ENCODE measurements at regions not wholly inside any gene's neighbourhood (a gene's known extent, or its start where the extent isn't known, plus 50 kb on each side); places are given as distances from the start of the nearest gene placed in this dataset.

GRCh38 chr12:46555406-46555852 is 182.9 kb upstream of the SLC38A2 start:
- TF ChIP-seq CTCF (IDR thresholded peaks at IDR 0.05) (no peak), E2F1 (CRISPR knock-in tag; IDR thresholded peaks at IDR 0.05) (no peak), CREB1 (CRISPR knock-in tag; IDR thresholded peaks at IDR 0.05) (no peak), CREM (CRISPR knock-in tag; IDR thresholded peaks at IDR 0.05) (no peak), RELA (CRISPR knock-in tag; IDR thresholded peaks at IDR 0.05; ENCODE audit: borderline replicate concordance) (no peak), ZNF232 (CRISPR knock-in tag; IDR thresholded peaks at IDR 0.05) (no peak), MAX (CRISPR knock-in tag; IDR thresholded peaks at IDR 0.05) (no peak), ZNF512 (CRISPR knock-in tag; IDR thresholded peaks at IDR 0.05; ENCODE audit: borderline replicate concordance) (no peak), ZNF423 (CRISPR knock-in tag; IDR thresholded peaks at IDR 0.05) (no peak), USF1 (CRISPR knock-in tag; IDR thresholded peaks at IDR 0.05) (no peak), HMGXB4 (CRISPR knock-in tag; IDR thresholded peaks at IDR 0.05) (no peak), AR (CRISPR knock-in tag; IDR thresholded peaks at IDR 0.05) (no peak), NFYB (CRISPR knock-in tag; conservative IDR thresholded peaks at IDR 0.05; ENCODE audit: low read depth) (no peak), PRDM15 (CRISPR knock-in tag; IDR thresholded peaks at IDR 0.05) (no peak)

Measured in WTC11 (cell line).